HUES48 (cell line): ENCODE measurements at regions not wholly inside any gene's neighbourhood (a gene's known extent, or its start where the extent isn't known, plus 50 kb on each side); places are given as distances from the start of the nearest gene placed in this dataset.

ENCODE experiments used
- H3K27ac ChIP-seq: one replicate; pipeline ENCODE4 v1.7.0; 2013; ENCODE audit warnings: low read depth, low read length, inconsistent platforms
- H3K27me3 ChIP-seq: 2 replicates; pipeline ENCODE4 v1.6.1; 2013; ENCODE audit warnings: mild to moderate bottlenecking, low read length; ENCODE audit not compliant: control insufficient read depth, insufficient read depth
- H3K36me3 ChIP-seq: 2 replicates; pipeline ENCODE4 v1.6.1; 2013; ENCODE audit warnings: low read length; ENCODE audit not compliant: control insufficient read depth, insufficient read depth
- H3K4me1 ChIP-seq: 2 replicates; pipeline ENCODE4 v1.6.1; 2013; ENCODE audit warnings: mild to moderate bottlenecking, low read length; ENCODE audit not compliant: control insufficient read depth, insufficient read depth
- H3K4me3 ChIP-seq: 2 replicates; pipeline ENCODE4 v1.5.1; 2013; ENCODE audit warnings: mild to moderate bottlenecking, low read depth, low read length
- H3K9ac ChIP-seq: 2 replicates; pipeline ENCODE4 v1.6.1; 2013; ENCODE audit warnings: mild to moderate bottlenecking, low read depth, low read length, moderate library complexity
- H3K9me3 ChIP-seq: 2 replicates; pipeline ENCODE4 v1.6.1; 2013; ENCODE audit warnings: low read length; ENCODE audit not compliant: control insufficient read depth, insufficient read depth

- Histone ChIP-seq H3K9ac (no peak overlapping the region), H3K4me1 (no peaks in the 10 kb centered on the region), H3K27ac (no peak overlapping the region), H3K4me3 (no peak overlapping the region), H3K36me3 (no peaks in the 10 kb centered on the region), H3K27me3 (no peaks in the 10 kb centered on the region), H3K9me3 (no peaks in the 10 kb centered on the region)
These were observed 82.5 kb upstream of the BHLHE23 start for GRCh38 chr20:63089051-63089907.

- no peaks in the 10 kb centered on the region for H3K27me3 ChIP-seq
- no peaks in the 10 kb centered on the region for H3K36me3 ChIP-seq
These were observed 81.3 kb upstream of the BHLHE23 start for GRCh38 chr20:63087872-63088680.

GRCh38 chr20:63087236-63087871, 80.6 kb upstream of the BHLHE23 start:
- H3K4me3 ChIP-seq = no peak overlapping the region
- no peaks in the 10 kb centered on the region for H3K4me1 ChIP-seq
- H3K9ac ChIP-seq = no peak overlapping the region
- no peaks in the 10 kb centered on the region for H3K36me3 ChIP-seq
- H3K9me3 ChIP-seq = no peaks in the 10 kb centered on the region
- no peaks in the 10 kb centered on the region for H3K27me3 ChIP-seq
- no peak overlapping the region for H3K27ac ChIP-seq

More at GRCh38 chr20:63087872-63088680, 81.3 kb upstream of the BHLHE23 start:
- Histone ChIP-seq H3K4me3 (no peak overlapping the region), H3K9me3 (no peaks in the 10 kb centered on the region), H3K27ac (no peak overlapping the region), H3K9ac (no peak overlapping the region), H3K4me1 (no peaks in the 10 kb centered on the region)

DNA sequence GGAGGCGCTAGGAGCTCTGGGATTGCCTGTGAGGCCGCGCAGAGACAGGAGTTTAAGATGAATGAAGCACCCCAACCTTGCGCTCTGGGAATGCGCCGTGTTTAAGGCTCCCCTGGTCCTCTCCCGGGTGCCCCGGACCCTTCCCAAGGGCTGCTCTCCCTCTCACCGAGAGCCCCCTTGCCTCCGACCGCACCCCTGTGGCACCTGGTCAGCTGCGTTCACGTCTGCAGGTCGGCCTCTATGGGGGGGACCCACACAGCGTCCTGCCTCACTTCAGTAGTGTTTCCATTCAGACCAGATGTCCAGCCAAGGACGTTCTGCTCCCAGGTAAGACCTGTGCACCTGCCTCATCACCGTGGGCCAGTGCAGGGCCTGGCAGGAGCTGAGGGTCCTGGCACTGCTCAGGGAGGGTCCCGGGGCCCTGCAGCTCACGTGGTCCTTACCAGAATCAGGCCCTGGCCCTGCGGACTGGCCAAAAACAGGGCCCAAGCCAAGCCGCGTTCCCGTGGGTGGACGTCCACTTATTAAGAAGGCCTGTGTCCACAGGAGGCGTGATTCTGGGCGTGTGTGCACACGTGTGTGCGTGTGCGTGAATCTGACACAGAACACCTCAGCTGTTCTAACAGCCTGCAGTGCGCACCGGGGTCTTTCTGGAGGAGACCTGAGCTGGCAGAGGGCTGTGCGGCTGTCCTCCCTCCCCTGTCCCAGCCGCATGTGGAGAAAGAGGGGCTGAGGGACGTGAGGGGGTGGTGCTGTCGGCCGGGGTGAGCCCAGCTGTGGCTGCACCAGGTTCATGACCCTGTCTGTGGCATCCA, 79.9 kb upstream of the BHLHE23 start:
- H3K4me3 ChIP-seq = no peak overlapping the region
- H3K9ac ChIP-seq = no peak overlapping the region
- no peaks in the 10 kb centered on the region for H3K4me1 ChIP-seq
- no peaks in the 10 kb centered on the region for H3K9me3 ChIP-seq
- no peaks in the 10 kb centered on the region for H3K36me3 ChIP-seq
- H3K27me3 ChIP-seq = no peaks in the 10 kb centered on the region
- no peak overlapping the region for H3K27ac ChIP-seq

GRCh38 chr20:63085151-63085861, 78.5 kb upstream of the BHLHE23 start:
- no peaks in the 10 kb centered on the region for H3K27me3 ChIP-seq
- H3K27ac ChIP-seq = no peak overlapping the region
- H3K4me1 ChIP-seq = no peaks in the 10 kb centered on the region
- H3K36me3 ChIP-seq = no peaks in the 10 kb centered on the region
- H3K9ac ChIP-seq = no peak overlapping the region
- no peak overlapping the region for H3K4me3 ChIP-seq
- H3K9me3 ChIP-seq = no peaks in the 10 kb centered on the region

GRCh38 chr20:63084563-63084927, 77.8 kb upstream of the BHLHE23 start:
- H3K27me3 ChIP-seq = no peaks in the 10 kb centered on the region
- H3K9ac ChIP-seq = no peak overlapping the region
- H3K27ac ChIP-seq = no peak overlapping the region
- no peaks in the 10 kb centered on the region for H3K4me1 ChIP-seq
- H3K4me3 ChIP-seq = no peak overlapping the region
- H3K9me3 ChIP-seq = no peaks in the 10 kb centered on the region
- no peaks in the 10 kb centered on the region for H3K36me3 ChIP-seq

DNA sequence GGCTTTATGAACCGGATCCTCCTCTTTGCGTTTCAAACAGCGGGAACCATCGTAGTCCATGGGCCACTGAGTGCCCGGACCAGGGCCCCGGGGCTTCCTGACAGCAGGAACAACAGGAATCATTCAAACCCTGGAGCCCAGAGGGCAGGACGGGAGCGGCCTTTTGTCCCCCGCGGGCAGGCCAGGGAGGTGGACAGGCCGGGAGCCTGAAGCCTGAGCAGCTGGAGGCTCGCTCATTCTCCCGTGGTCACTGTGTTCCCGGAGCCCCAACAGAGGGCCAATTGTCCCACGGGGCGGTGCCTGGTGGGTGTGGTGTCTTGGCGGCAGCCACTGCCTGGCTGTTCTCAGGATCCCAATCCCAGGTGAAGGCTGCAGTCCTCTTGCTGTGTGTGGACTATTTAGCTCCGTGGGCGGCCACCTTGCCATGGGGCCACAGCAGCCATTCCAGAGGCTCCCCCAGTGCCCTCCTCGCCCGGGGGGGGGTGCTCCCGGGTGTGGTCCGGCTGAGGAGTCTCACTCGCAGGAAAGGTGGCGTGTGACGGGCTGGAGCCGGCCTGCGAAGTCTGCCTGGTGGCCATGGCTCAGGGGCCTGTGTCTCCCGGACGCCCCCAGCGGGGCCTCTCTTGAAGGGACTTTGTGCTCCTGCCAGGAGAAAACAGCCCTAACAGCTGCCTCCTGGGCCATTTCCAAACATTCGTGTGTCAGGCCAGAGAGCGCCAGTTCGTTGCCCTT, 77.2 kb upstream of the BHLHE23 start:
- H3K27ac ChIP-seq = no peak overlapping the region
- H3K4me3 ChIP-seq = no peak overlapping the region
- no peak overlapping the region for H3K9ac ChIP-seq
- no peaks in the 10 kb centered on the region for H3K4me1 ChIP-seq
- H3K27me3 ChIP-seq = no peaks in the 10 kb centered on the region
- no peaks in the 10 kb centered on the region for H3K36me3 ChIP-seq
- H3K9me3 ChIP-seq = no peaks in the 10 kb centered on the region

- Histone ChIP-seq H3K4me3 (no peak overlapping the region), H3K9me3 (no peaks in the 10 kb centered on the region), H3K9ac (no peak overlapping the region), H3K36me3 (no peaks in the 10 kb centered on the region), H3K27me3 (no peaks in the 10 kb centered on the region), H3K27ac (no peak overlapping the region), H3K4me1 (no peaks in the 10 kb centered on the region)
These were observed 76.4 kb upstream of the BHLHE23 start for GRCh38 chr20:63082939-63083735.

DNA sequence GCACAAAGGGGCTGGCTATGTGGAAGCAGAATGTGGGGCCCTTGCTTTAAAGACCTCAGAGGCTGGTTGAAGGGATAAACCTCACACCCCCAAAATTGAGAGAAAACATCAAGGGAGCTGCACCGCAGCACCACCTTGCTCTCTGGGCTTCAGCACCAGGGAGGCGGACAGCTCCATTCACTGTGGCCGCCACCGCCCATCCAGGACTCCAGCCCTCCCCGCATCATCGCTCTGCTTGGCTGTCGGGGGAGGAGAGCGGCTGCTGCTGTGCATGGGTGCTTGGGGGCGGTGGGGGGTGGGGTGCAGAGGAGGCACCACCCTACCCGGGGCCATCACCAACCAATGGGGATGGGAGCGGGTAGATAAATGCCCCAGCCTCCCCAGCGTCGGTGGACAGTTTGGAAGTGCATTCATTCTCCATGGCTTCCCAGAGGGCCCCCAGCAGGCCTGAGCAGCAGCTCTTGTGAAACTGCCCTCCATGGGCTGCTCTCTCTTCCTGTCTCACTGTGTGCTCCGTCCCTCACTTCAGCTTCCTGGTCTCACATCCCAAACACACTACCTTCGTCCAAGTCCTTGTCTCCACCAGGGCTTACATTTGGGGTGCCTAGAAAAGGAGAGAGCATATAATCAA, 75.7 kb upstream of the BHLHE23 start:
- no peaks in the 10 kb centered on the region for H3K9me3 ChIP-seq
- no peak overlapping the region for H3K27ac ChIP-seq
- no peaks in the 10 kb centered on the region for H3K27me3 ChIP-seq
- H3K4me1 ChIP-seq = no peaks in the 10 kb centered on the region
- H3K9ac ChIP-seq = no peak overlapping the region
- no peaks in the 10 kb centered on the region for H3K36me3 ChIP-seq
- no peak overlapping the region for H3K4me3 ChIP-seq
